ENCODE measurements at regions not wholly inside any gene's neighbourhood (a gene's known extent, or its start where the extent isn't known, plus 50 kb on each side); places are given as distances from the start of the nearest gene placed in this dataset.

DNA sequence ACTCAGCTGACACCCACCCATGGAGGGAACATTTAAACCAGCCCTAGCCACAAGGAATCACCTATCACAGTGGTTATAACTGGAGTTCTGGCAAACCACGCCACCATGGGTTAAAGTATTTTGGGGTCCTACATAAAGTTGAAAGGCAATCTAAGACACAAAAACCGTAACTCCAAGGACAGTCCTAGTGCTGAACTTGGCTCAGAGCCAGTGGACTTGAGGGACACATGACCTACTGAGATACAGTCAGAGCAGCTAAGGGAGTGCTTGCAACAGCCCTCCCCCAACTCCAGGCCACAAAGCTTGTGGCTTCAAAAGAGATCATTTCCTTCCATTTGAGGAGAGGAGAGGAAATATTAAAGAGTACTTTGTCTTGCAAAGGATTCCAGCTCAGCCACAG lies 300.5 kb downstream of the FGF13 start:
- H3K4me3 ChIP-seq (replicated peaks; ENCODE audit: low read depth, low read length), result no peak overlapping the region
- no peak for DNase-seq (ENCODE audit: low read depth)
- TF ChIP-seq, protein P1, sequence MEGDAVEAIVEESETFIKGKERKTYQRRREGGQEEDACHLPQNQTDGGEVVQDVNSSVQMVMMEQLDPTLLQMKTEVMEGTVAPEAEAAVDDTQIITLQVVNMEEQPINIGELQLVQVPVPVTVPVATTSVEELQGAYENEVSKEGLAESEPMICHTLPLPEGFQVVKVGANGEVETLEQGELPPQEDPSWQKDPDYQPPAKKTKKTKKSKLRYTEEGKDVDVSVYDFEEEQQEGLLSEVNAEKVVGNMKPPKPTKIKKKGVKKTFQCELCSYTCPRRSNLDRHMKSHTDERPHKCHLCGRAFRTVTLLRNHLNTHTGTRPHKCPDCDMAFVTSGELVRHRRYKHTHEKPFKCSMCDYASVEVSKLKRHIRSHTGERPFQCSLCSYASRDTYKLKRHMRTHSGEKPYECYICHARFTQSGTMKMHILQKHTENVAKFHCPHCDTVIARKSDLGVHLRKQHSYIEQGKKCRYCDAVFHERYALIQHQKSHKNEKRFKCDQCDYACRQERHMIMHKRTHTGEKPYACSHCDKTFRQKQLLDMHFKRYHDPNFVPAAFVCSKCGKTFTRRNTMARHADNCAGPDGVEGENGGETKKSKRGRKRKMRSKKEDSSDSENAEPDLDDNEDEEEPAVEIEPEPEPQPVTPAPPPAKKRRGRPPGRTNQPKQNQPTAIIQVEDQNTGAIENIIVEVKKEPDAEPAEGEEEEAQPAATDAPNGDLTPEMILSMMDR (IDR thresholded peaks at IDR 0.05; ENCODE audit: low read length, missing control alignments), result no peak
